ENCODE measurements at regions not wholly inside any gene's neighbourhood (a gene's known extent, or its start where the extent isn't known, plus 50 kb on each side); places are given as distances from the start of the nearest gene placed in this dataset.

DNA sequence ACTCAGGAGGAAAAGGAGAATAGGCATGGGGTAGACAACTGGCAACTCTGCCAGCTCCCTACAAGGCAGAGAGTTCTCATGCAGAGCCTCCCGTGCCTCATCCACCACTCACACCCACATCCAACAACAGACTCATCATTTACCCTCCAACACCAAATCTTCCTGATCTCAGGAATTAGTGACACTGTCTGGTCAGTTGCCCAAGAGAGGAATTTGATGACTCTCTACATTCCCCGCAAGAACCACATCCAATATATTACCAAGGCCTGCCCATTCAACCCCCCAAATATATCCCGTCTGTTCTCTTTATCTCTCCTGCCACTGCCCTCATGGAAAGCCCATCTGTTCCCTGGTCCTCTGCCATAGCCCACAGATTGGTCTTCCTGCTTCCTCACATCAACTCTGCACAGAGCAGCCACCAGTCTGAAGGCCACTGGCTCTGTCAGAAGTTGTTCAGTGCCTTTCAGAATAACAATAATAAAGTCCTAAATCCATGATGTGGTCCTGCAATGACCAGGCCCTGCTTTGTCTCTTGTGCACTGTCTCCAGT is 57.5 kb upstream of the CD82 start:
- TF ChIP-seq CTCF (IDR thresholded peaks at IDR 0.05; ENCODE audit: insufficient read depth, low read depth, low read length): no peak
- TF ChIP-seq EZH2 (IDR thresholded peaks at IDR 0.05; ENCODE audit: insufficient read depth, low read length): no peak

All from astrocyte (in vitro differentiated cells and primary cell).